D721Med (cell line): ENCODE measurements at regions not wholly inside any gene's neighbourhood (a gene's known extent, or its start where the extent isn't known, plus 50 kb on each side); places are given as distances from the start of the nearest gene placed in this dataset.
"Not testable (repeated sequence)": the region's sequence is repeated elsewhere in the genome, so short reads cannot be mapped to it uniquely, and the experiment has no call there.

Source experiments
- DNase-seq: peaks from one replicate; pipeline ENCODE4 v3.0.0; 2011; ENCODE audit warnings: low spot score; ENCODE audit not compliant: insufficient read length
- FAIRE-seq: peaks from 2 replicates; lab custom pipeline; 2011; peaks lifted over from hg19 to GRCh38; lab: Jason Lieb, UNC
- CTCF ChIP-seq: IDR thresholded peaks from 2 replicates; pipeline ENCODE4 v1.5.1; 2012; ENCODE audit warnings: mild to moderate bottlenecking, control low read depth; ENCODE audit not compliant: insufficient read depth; ENCODE audit errors: missing control alignments

GRCh38 chr12:46693034-46693433, 132.8 kb downstream of the SLC38A4 start:
- TF ChIP-seq CTCF: no peak
- FAIRE-seq (no peak), DNase-seq (no peak)

DNA sequence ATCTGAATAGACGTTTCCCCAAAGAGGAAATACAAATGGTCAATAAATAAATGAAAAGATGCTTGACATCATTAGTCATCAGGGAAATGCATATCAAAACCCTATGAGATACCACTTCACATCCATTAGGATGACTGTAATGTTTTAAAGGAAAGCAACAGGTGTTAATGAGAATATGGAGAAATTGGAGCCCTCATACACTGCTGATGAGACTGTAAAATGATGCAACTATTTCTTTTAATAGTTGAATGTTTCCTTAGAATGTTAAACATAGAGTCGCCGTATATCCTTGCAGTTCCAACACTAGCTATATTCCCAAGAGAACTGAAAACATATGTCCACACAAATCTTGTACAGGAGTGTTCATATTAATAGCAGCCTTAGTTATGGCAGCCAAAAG, 133.2 kb downstream of the SLC38A4 start:
- no peak for TF ChIP-seq CTCF
- FAIRE-seq: no peak
- no peak for DNase-seq

GRCh38 chr12:46686267-46686942, 139.4 kb downstream of the SLC38A4 start:
- no peak for FAIRE-seq
- TF ChIP-seq CTCF: no peak
- no peak for DNase-seq

GRCh38 chr12:46684243-46684642, 141.6 kb downstream of the SLC38A4 start:
- DNase-seq, FAIRE-seq: not testable (repeated sequence)

DNA sequence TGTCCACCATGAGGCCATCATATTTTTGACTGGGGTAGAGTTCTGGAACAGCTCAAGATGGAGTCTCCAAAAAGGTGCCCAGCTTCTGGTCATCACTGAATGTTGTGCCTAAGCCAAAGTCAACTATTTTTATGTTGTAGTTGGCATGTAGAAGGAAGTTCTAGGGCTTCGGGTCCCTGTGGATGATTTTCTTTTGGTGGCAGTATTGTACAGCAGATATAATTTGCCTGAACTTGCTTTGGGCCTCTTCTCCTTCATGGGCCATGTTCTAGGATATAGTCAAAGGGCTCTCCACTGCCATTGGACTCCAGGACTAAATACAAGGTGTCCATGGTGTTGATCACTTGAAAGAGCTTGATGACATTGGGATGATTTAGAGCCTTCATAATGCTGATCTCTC, 143.6 kb downstream of the SLC38A4 start:
- DNase-seq (no peak), FAIRE-seq (no peak)
- no peak for TF ChIP-seq CTCF

DNA sequence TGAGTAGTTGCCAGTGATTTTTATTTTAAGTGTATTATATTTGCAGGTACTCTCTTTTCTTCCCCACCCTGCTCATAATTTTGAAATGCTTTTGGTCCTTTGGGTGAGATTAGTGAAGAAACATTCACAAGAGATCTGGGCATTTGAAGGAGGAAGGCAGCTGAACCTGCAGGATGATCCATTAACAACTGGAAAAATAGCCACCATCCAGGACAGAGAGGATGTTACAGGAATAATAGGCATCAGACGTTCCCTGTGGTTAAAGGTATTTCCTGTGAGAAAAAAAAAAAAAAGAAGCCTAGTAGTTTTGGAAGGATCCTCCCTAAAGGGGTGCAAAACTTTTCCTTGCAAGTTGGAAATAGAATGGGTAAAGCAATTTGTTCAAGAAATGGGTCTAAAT, 145.3 kb downstream of the SLC38A4 start:
- no peak for DNase-seq
- no peak for TF ChIP-seq CTCF
- FAIRE-seq: no peak

DNA sequence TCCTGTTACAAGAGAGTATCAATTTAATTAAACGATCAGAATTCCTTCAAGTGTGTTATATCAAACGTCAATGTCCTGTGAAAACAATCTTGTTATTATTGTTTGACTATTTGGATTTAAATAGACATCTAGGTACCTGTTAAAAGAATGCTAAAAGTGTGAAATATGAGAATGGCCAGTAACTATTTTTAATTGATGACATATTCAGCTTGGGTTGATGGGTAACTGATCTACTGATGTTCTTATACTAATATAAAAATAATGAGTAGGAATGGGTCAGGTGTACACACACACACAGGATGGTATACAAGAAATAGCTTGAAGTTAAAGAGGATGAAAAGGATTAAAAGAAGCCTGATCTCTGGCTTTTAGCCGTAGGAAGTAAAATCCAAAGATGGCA, 146.0 kb downstream of the SLC38A4 start:
- FAIRE-seq (no peak), DNase-seq (no peak)
- TF ChIP-seq CTCF: no peak
